ENCODE measurements at regions not wholly inside any gene's neighbourhood (a gene's known extent, or its start where the extent isn't known, plus 50 kb on each side); places are given as distances from the start of the nearest gene placed in this dataset.

DNA sequence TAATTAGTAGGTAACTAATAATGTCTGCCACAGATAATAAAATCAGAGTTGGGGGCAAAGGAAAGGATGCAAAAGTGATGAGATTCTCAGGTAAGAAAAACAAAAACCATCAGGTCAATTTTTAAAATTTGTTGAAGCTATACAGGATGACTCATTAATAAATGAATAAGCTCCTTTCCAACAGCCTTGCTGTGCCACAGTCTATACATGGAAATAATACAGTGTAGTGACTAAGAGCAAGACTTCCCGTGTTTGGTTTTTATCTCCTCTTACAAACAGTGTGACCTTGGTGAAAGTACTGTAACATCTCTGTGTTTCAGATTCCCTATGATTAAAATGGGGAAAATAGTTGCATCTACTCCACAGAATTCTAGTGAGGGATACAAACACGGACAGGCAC lies 331.6 kb downstream of the PYDC2 start (continued):
- no peak for TF ChIP-seq ZNF10 (tag by site-specific recombination; IDR thresholded peaks at IDR 0.05)
- TF ChIP-seq ZNF324 (tag by site-specific recombination; IDR thresholded peaks at IDR 0.05): no peak
- TF ChIP-seq ZNF610 (tag by site-specific recombination; IDR thresholded peaks at IDR 0.05; ENCODE audit: borderline replicate concordance): no peak

DNA sequence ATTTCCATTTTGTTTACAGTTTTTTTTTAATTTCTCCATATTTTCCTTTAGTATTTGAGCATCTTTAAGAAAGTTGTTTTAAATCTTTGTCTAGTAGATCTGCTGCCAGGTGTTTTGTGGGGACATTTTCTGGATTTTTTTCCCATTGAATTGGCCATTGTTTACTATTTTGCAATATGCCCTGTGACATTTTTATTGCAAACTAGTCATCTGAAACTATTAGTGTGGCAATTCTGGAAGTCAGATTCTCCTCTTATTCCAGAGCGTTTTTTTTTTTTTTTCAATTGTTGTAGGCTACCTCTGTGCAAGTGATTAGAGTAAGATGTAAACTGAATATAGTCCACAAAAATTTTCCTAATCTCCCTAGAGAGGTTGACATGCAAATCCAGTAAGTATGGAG lies 334.2 kb downstream of the PYDC2 start:
- no peaks in the 10 kb centered on the region for H3K9me3 ChIP-seq (ENCODE audit: control insufficient read depth, insufficient read depth, low read depth, low read length)
- no peak overlapping the region for H3K4me3 ChIP-seq (ENCODE audit: low read depth, low read length)
- ChIA-PET POLR2A (no interaction called here), CTCF (no interaction called here)
- H3K27ac ChIP-seq (ENCODE audit: extremely low read depth, low read depth, low read length): no peak overlapping the region
- TF ChIP-seq YY1 (tag by site-specific recombination; IDR thresholded peaks at IDR 0.05) (no peak), ZNF202 (tag by site-specific recombination; IDR thresholded peaks at IDR 0.05; ENCODE audit: borderline replicate concordance) (no peak), ZNF138 (tag by site-specific recombination; IDR thresholded peaks at IDR 0.05; ENCODE audit: borderline replicate concordance) (no peak), ZNF174 (tag by site-specific recombination; IDR thresholded peaks at IDR 0.05) (no peak), ZNF266 (tag by site-specific recombination; IDR thresholded peaks at IDR 0.05; ENCODE audit: low read depth) (no peak)
- TF ChIP-seq, protein P1, sequence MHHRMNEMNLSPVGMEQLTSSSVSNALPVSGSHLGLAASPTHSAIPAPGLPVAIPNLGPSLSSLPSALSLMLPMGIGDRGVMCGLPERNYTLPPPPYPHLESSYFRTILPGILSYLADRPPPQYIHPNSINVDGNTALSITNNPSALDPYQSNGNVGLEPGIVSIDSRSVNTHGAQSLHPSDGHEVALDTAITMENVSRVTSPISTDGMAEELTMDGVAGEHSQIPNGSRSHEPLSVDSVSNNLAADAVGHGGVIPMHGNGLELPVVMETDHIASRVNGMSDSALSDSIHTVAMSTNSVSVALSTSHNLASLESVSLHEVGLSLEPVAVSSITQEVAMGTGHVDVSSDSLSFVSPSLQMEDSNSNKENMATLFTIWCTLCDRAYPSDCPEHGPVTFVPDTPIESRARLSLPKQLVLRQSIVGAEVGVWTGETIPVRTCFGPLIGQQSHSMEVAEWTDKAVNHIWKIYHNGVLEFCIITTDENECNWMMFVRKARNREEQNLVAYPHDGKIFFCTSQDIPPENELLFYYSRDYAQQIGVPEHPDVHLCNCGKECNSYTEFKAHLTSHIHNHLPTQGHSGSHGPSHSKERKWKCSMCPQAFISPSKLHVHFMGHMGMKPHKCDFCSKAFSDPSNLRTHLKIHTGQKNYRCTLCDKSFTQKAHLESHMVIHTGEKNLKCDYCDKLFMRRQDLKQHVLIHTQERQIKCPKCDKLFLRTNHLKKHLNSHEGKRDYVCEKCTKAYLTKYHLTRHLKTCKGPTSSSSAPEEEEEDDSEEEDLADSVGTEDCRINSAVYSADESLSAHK (tag by site-specific recombination; IDR thresholded peaks at IDR 0.05): no peak
- TF ChIP-seq, protein P2, sequence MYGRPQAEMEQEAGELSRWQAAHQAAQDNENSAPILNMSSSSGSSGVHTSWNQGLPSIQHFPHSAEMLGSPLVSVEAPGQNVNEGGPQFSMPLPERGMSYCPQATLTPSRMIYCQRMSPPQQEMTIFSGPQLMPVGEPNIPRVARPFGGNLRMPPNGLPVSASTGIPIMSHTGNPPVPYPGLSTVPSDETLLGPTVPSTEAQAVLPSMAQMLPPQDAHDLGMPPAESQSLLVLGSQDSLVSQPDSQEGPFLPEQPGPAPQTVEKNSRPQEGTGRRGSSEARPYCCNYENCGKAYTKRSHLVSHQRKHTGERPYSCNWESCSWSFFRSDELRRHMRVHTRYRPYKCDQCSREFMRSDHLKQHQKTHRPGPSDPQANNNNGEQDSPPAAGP (tag by site-specific recombination; IDR thresholded peaks at IDR 0.05): no peak
- H3K36me3 ChIP-seq (ENCODE audit: control insufficient read depth in 2 of 2, insufficient read depth in 1 of 2, low read length in 2 of 2): no peaks in the 10 kb centered on the region
- H3K4me1 ChIP-seq (ENCODE audit: control insufficient read depth, insufficient read depth, low read length): no peaks in the 10 kb centered on the region

DNA sequence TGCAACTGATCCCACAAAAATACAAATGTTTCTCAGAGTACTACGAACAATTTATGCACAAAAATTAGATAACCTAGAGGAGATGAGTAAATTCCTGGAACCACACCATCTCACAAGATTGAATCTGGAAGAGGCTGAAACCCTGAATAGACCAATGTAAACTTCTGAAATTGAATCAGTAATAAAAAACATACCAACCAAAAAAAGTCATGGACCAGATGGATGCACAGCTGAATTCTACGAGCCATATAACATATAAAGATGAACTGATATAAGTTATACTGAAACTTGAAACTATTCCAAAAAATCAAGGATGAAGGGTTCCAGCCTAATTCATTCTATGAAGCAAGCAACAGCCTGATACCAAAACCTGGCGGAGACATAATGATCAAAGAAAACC lies 336.3 kb downstream of the PYDC2 start:
- POLR2A ChIA-PET: no interaction called here
- H3K27ac ChIP-seq (ENCODE audit: extremely low read depth, low read depth, low read length): no peak overlapping the region
- no peaks in the 10 kb centered on the region for H3K9me3 ChIP-seq (ENCODE audit: control insufficient read depth, insufficient read depth, low read depth, low read length)
- no peaks in the 10 kb centered on the region for H3K36me3 ChIP-seq (ENCODE audit: control insufficient read depth in 2 of 2, insufficient read depth in 1 of 2, low read length in 2 of 2)
- CTCF ChIA-PET: no interaction called here
- TF ChIP-seq, protein P3, sequence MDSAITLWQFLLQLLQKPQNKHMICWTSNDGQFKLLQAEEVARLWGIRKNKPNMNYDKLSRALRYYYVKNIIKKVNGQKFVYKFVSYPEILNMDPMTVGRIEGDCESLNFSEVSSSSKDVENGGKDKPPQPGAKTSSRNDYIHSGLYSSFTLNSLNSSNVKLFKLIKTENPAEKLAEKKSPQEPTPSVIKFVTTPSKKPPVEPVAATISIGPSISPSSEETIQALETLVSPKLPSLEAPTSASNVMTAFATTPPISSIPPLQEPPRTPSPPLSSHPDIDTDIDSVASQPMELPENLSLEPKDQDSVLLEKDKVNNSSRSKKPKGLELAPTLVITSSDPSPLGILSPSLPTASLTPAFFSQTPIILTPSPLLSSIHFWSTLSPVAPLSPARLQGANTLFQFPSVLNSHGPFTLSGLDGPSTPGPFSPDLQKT (IDR thresholded peaks at IDR 0.05; ENCODE audit: borderline replicate concordance, low read depth, low read length): no peak
- TF ChIP-seq ZNF274 (IDR thresholded peaks at IDR 0.05; ENCODE audit: low read length) (no peak), ZNF274 (tag by site-specific recombination; IDR thresholded peaks at IDR 0.05; ENCODE audit: borderline replicate concordance) (no peak)
- H3K4me1 ChIP-seq (ENCODE audit: control insufficient read depth, insufficient read depth, low read length): no peaks in the 10 kb centered on the region
- H3K4me3 ChIP-seq (ENCODE audit: low read depth, low read length): no peak overlapping the region

DNA sequence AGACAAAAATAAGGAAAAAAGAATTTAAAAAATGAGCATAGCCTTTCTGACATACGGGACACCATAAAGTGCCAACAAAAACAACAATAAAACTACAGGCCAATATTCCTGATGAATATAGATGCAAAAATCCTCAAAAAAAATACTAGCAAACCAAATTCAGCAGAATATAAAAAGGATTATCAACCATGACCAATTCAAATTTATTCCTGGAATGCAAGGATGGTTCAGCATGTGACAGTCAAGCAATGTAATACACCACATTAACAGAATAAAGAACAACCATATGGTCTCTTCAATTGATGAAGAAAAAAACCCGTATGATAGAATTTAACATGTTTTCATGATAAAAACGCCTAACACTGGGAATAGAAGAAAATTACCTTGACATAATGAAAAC lies 341.7 kb downstream of the PYDC2 start:
- ChIA-PET CTCF (no interaction called here), POLR2A (no interaction called here)
- H3K27ac ChIP-seq (ENCODE audit: extremely low read depth, low read depth, low read length): no peak overlapping the region
- no peaks in the 10 kb centered on the region for H3K36me3 ChIP-seq (ENCODE audit: control insufficient read depth in 2 of 2, insufficient read depth in 1 of 2, low read length in 2 of 2)
- H3K9me3 ChIP-seq (ENCODE audit: control insufficient read depth, insufficient read depth, low read depth, low read length): no peaks in the 10 kb centered on the region
- H3K4me1 ChIP-seq (ENCODE audit: control insufficient read depth, insufficient read depth, low read length): no peaks in the 10 kb centered on the region
- no peak overlapping the region for H3K4me3 ChIP-seq (ENCODE audit: low read depth, low read length)
- TF ChIP-seq ZNF558 (tag by site-specific recombination; IDR thresholded peaks at IDR 0.05) (no peak), ZNF792 (tag by site-specific recombination; IDR thresholded peaks at IDR 0.05) (no peak), ZNF843 (tag by site-specific recombination; IDR thresholded peaks at IDR 0.05) (no peak), TCF7L2 (IDR thresholded peaks at IDR 0.05; ENCODE audit: borderline replicate concordance, low read depth, low read length) (no peak), ZNF585B (tag by site-specific recombination; IDR thresholded peaks at IDR 0.05) (no peak), ZNF548 (tag by site-specific recombination; IDR thresholded peaks at IDR 0.05) (no peak), ZBTB8A (tag by site-specific recombination; IDR thresholded peaks at IDR 0.05) (no peak), REPIN1 (tag by site-specific recombination; IDR thresholded peaks at IDR 0.05; ENCODE audit: low read depth) (no peak), SCRT2 (tag by site-specific recombination; IDR thresholded peaks at IDR 0.05) (no peak), ZNF23 (tag by site-specific recombination; IDR thresholded peaks at IDR 0.05; ENCODE audit: borderline replicate concordance) (no peak), ZNF701 (tag by site-specific recombination; IDR thresholded peaks at IDR 0.05) (no peak)
- TF ChIP-seq, protein P4, sequence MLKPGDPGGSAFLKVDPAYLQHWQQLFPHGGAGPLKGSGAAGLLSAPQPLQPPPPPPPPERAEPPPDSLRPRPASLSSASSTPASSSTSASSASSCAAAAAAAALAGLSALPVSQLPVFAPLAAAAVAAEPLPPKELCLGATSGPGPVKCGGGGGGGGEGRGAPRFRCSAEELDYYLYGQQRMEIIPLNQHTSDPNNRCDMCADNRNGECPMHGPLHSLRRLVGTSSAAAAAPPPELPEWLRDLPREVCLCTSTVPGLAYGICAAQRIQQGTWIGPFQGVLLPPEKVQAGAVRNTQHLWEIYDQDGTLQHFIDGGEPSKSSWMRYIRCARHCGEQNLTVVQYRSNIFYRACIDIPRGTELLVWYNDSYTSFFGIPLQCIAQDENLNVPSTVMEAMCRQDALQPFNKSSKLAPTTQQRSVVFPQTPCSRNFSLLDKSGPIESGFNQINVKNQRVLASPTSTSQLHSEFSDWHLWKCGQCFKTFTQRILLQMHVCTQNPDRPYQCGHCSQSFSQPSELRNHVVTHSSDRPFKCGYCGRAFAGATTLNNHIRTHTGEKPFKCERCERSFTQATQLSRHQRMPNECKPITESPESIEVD (tag by site-specific recombination; IDR thresholded peaks at IDR 0.05): no peak

All from HEK293 (cell line).